CD14-positive monocyte (primary cell): ENCODE measurements at regions not wholly inside any gene's neighbourhood (a gene's known extent, or its start where the extent isn't known, plus 50 kb on each side); places are given as distances from the start of the nearest gene placed in this dataset.
"Not testable (repeated sequence)": the region's sequence is repeated elsewhere in the genome, so short reads cannot be mapped to it uniquely, and the experiment has no call there.

Source experiments
- DNase-seq, 3 donors: peaks; one replicate each; pipeline ENCODE4 v3.0.0-alpha.2; 2011 to 2022
- H2AFZ ChIP-seq: 2 replicates; pipeline ENCODE4 v1.6.0; 2012; ENCODE audit warnings: mild to moderate bottlenecking, low read depth, low read length, inconsistent platforms; ENCODE audit not compliant: insufficient read depth, poor library complexity, severe bottlenecking
- H3K27ac ChIP-seq, 2 donors: 1 replicate in 1 of 2; 2 replicates in 1 of 2; pipeline ENCODE4 v1.5.1; 2012 to 2013; ENCODE audit warnings: low read length in 2 of 2, control low read depth in 1 of 2, inconsistent platforms in 1 of 2, low read depth in 1 of 2, mild to moderate bottlenecking in 1 of 2
- H3K27me3 ChIP-seq, 2 donors: one replicate each; pipeline versions ENCODE4 v1.6.0 to v1.6.1; 2011 to 2013; ENCODE audit warnings: low read length in 2 of 2; ENCODE audit not compliant: control insufficient read depth in 2 of 2, insufficient read depth in 2 of 2
- H3K36me3 ChIP-seq, 2 donors: replicated peaks in 1 of 2; 1 replicate in 1 of 2; 2 replicates in 1 of 2; pipeline versions ENCODE4 v1.5.1 to v1.6.1; 2012 to 2013; ENCODE audit warnings: low read length in 2 of 2, control low read depth in 1 of 2, inconsistent platforms in 1 of 2, mild to moderate bottlenecking in 1 of 2; ENCODE audit not compliant: insufficient read depth in 2 of 2, control insufficient read depth in 1 of 2
- H3K4me1 ChIP-seq, 2 donors: 1 replicate in 1 of 2; 2 replicates in 1 of 2; pipeline versions ENCODE4 v1.5.1 to v1.6.1; 2012 to 2013; ENCODE audit warnings: low read length in 2 of 2, control low read depth in 1 of 2, inconsistent platforms in 1 of 2, mild to moderate bottlenecking in 1 of 2, moderate library complexity in 1 of 2; ENCODE audit not compliant: insufficient read depth in 2 of 2, control insufficient read depth in 1 of 2
- H3K4me2 ChIP-seq: replicated peaks from 2 replicates; pipeline ENCODE3; 2012; ENCODE audit warnings: low read length, moderate library complexity, mild to moderate bottlenecking; ENCODE audit not compliant: poor library complexity, severe bottlenecking; ENCODE audit errors: extremely low read depth
- H3K4me3 ChIP-seq, 3 experiments: fragments of 200-600 bp in 1 of 3; sonication (generic) in 1 of 3; replicated peaks in 1 of 3; 1 replicate in 2 of 3; 2 replicates in 1 of 3; pipeline ENCODE4 v1.5.1; 2011 to 2013; ENCODE audit warnings: low read length in 3 of 3, mild to moderate bottlenecking in 3 of 3, control low read depth in 2 of 3, low read depth in 2 of 3, inconsistent platforms in 1 of 3, moderate library complexity in 1 of 3
- H3K79me2 ChIP-seq: 2 replicates; pipeline ENCODE4 v1.6.0; 2012; ENCODE audit warnings: mild to moderate bottlenecking, control low read depth, inconsistent platforms, low read length, moderate library complexity; ENCODE audit not compliant: insufficient read depth
- H3K9ac ChIP-seq: 2 replicates; pipeline ENCODE4 v1.6.0; 2017; ENCODE audit warnings: low read length, mild to moderate bottlenecking; ENCODE audit not compliant: insufficient read depth, poor library complexity, severe bottlenecking
- H3K9me3 ChIP-seq, 2 donors: replicated peaks in 1 of 2; 1 replicate in 1 of 2; 2 replicates in 1 of 2; pipeline versions ENCODE4 v1.5.1 to v1.6.1; 2012 to 2013; ENCODE audit warnings: low read length in 2 of 2, control low read depth in 1 of 2; ENCODE audit not compliant: control insufficient read depth in 1 of 2, insufficient read depth in 1 of 2
- H4K20me1 ChIP-seq: 2 replicates; pipeline ENCODE4 v1.6.0; 2012; ENCODE audit warnings: mild to moderate bottlenecking, low read length, control low read depth, moderate library complexity; ENCODE audit not compliant: insufficient read depth
- H3K27ac Mint-ChIP-seq, 7 donors: one replicate each; pipeline ENCODE4 v1.8.0; 2020; ENCODE audit warnings: mild to moderate bottlenecking in 7 of 7, mixed read lengths in 7 of 7, moderate library complexity in 6 of 7, inconsistent platforms in 2 of 7
- H3K27me3 Mint-ChIP-seq, 3 donors: one replicate each; pipeline ENCODE4 v1.8.0; 2021 to 2022; ENCODE audit warnings: low read depth in 3 of 3, mild to moderate bottlenecking in 3 of 3, mixed read lengths in 3 of 3, moderate library complexity in 3 of 3, inconsistent platforms in 1 of 3
- H3K36me3 Mint-ChIP-seq, 2 donors: one replicate each; pipeline ENCODE4 v1.8.0; 2020; ENCODE audit warnings: mixed read lengths in 2 of 2, inconsistent platforms in 1 of 2, mild to moderate bottlenecking in 1 of 2
- H3K4me1 Mint-ChIP-seq: one replicate; pipeline ENCODE4 v1.8.0; 2020; ENCODE audit warnings: mild to moderate bottlenecking, mixed read lengths
- H3K4me3 Mint-ChIP-seq, 2 donors: one replicate each; pipeline ENCODE4 v1.8.0; 2020; ENCODE audit warnings: mild to moderate bottlenecking in 2 of 2, mixed read lengths in 2 of 2, moderate library complexity in 1 of 2
- H3K9me3 Mint-ChIP-seq, 7 donors: one replicate each; pipeline ENCODE4 v1.8.0; 2020 to 2022; ENCODE audit warnings: mixed read lengths in 7 of 7, mild to moderate bottlenecking in 6 of 7, moderate library complexity in 6 of 7, inconsistent platforms in 2 of 7
- WGBS: methylation state at CpG from one replicate; pipeline ENCODE4 v1.1.5; 2013; ENCODE audit warnings: missing lambda C conversion rate; ENCODE audit not compliant: insufficient coverage; 5-methylcytosine and 5-hydroxymethylcytosine counted together
- intact Hi-C, 2 donors: fragments of 100-400 bp; cut with micrococcal nuclease; formaldehyde crosslinking; loops; one replicate each; pipeline versions ENCODE4 v1.15.0 to v1.15.1; 2023

- H3K4me1 ChIP-seq, H3K9ac ChIP-seq, intact Hi-C loops, H3K27me3 ChIP-seq, H3K36me3 Mint-ChIP-seq, H3K9me3 ChIP-seq, H3K9me3 Mint-ChIP-seq, H3K4me2 ChIP-seq, H3K36me3 ChIP-seq, H3K4me3 Mint-ChIP-seq, H3K79me2 ChIP-seq, H2AFZ ChIP-seq, H3K27me3 Mint-ChIP-seq, H3K27ac Mint-ChIP-seq, H3K4me1 Mint-ChIP-seq, H3K27ac ChIP-seq, H4K20me1 ChIP-seq, DNase-seq, H3K4me3 ChIP-seq: not testable (repeated sequence)
- no CpG with 5 or more reads among the region's 1 CpG for WGBS
Measured at GRCh38 chr2:94584569-94584968, 286.7 kb upstream of the TEKT4 start.

- H3K36me3 Mint-ChIP-seq, H4K20me1 ChIP-seq, H3K9ac ChIP-seq, H3K4me3 ChIP-seq, intact Hi-C loops, H3K4me1 ChIP-seq, H3K9me3 Mint-ChIP-seq, DNase-seq, H3K4me3 Mint-ChIP-seq, H3K27me3 Mint-ChIP-seq, H3K4me1 Mint-ChIP-seq, H3K27ac Mint-ChIP-seq, H3K4me2 ChIP-seq, H3K9me3 ChIP-seq, H3K27ac ChIP-seq, H3K79me2 ChIP-seq, H3K36me3 ChIP-seq, H3K27me3 ChIP-seq, H2AFZ ChIP-seq: not testable (repeated sequence)
- WGBS, result 74% methylated on average over 4 of the region's 14 CpGs
Measured at GRCh38 chr2:94586032-94586982, 284.9 kb upstream of the TEKT4 start.

- intact Hi-C loops, H4K20me1 ChIP-seq, H3K4me3 ChIP-seq, H3K27ac ChIP-seq, H3K27me3 Mint-ChIP-seq, H3K79me2 ChIP-seq, H2AFZ ChIP-seq, DNase-seq, H3K9me3 ChIP-seq, H3K36me3 ChIP-seq, H3K4me3 Mint-ChIP-seq, H3K4me1 Mint-ChIP-seq, H3K4me1 ChIP-seq, H3K36me3 Mint-ChIP-seq, H3K27me3 ChIP-seq, H3K9ac ChIP-seq, H3K27ac Mint-ChIP-seq, H3K4me2 ChIP-seq, H3K9me3 Mint-ChIP-seq: not testable (repeated sequence)
- 83% methylated on average over 1 of the region's 9 CpGs for WGBS
Measured at GRCh38 chr2:94587042-94587441, 284.2 kb upstream of the TEKT4 start.

- H3K36me3 ChIP-seq, H3K27me3 ChIP-seq, H3K4me1 Mint-ChIP-seq, H4K20me1 ChIP-seq, H3K4me3 ChIP-seq, DNase-seq, H3K9ac ChIP-seq, H3K27ac ChIP-seq, H3K27me3 Mint-ChIP-seq, H3K9me3 Mint-ChIP-seq, H3K4me3 Mint-ChIP-seq, H2AFZ ChIP-seq, H3K4me2 ChIP-seq, H3K79me2 ChIP-seq, intact Hi-C loops, H3K36me3 Mint-ChIP-seq, H3K9me3 ChIP-seq, H3K4me1 ChIP-seq: not testable (repeated sequence)
- WGBS, result 90% methylated on average over 9 of the region's 12 CpGs
- peak overlapping the region in 2 of 7 donors; percentile 16 to 45 for H3K27ac Mint-ChIP-seq
Measured at GRCh38 chr2:94594019-94594836, 277.0 kb upstream of the TEKT4 start.
